ENCODE measurements at regions not wholly inside any gene's neighbourhood (a gene's known extent, or its start where the extent isn't known, plus 50 kb on each side); places are given as distances from the start of the nearest gene placed in this dataset.

- Mint-ChIP-seq H3K9me3 (peaks cover 12 to 13% of the 10 kb centered on the region in 2 experiments), H3K36me3 (ENCODE audit: insufficient read depth in 1 of 3, low read depth in 3 of 3) (peaks cover 4 to 6% (median 5%) of the 10 kb centered on the region in 3 experiments), H3K4me3 (no peak overlapping the region), H3K27me3 (ENCODE audit: low read depth) (no peaks in the 10 kb centered on the region), H3K4me1 (peaks cover 12 to 15% of the 10 kb centered on the region in 2 experiments), H3K27ac (no peak overlapping the region)
- DNase-seq: no peak
- Histone ChIP-seq H2BK12ac (ENCODE audit: insufficient read length, low read depth, low read length) (no peak overlapping the region), H3K14ac (ENCODE audit: insufficient read depth, low read length) (no peak overlapping the region), H2BK15ac (ENCODE audit: low read depth, low read length) (no peak overlapping the region), H3K23me2 (ENCODE audit: insufficient read length, low read depth, low read length, poor library complexity, severe bottlenecking) (no peaks in the 10 kb centered on the region), H4K8ac (replicated peaks; ENCODE audit: insufficient read length, low read depth, low read length) (no peak overlapping the region), H3K79me2 (ENCODE audit: insufficient read depth, low read length) (no peaks in the 10 kb centered on the region), H4K5ac (ENCODE audit: insufficient read length, low read depth, low read length) (no peak overlapping the region), H2AK5ac (ENCODE audit: insufficient read length, low read length) (no peak overlapping the region), H4K20me1 (ENCODE audit: control insufficient read depth, insufficient read depth, insufficient read length) (no peaks in the 10 kb centered on the region), H2BK20ac (ENCODE audit: low read depth, low read length, poor library complexity, severe bottlenecking) (no peak overlapping the region), H2AFZ (ENCODE audit: low read length) (no peak overlapping the region), H3K23ac (ENCODE audit: insufficient read length, low read depth, low read length) (no peak overlapping the region), H3K56ac (ENCODE audit: insufficient read length, low read depth, low read length) (no peak overlapping the region), H3K4ac (ENCODE audit: low read depth, low read length) (no peak overlapping the region), H3K27me3 (ENCODE audit: insufficient read depth, low read length) (no peaks in the 10 kb centered on the region), H2BK120ac (ENCODE audit: low read depth, low read length, poor library complexity, severe bottlenecking) (no peak overlapping the region), H3K18ac (ENCODE audit: insufficient read length, low read depth, low read length) (no peak overlapping the region), H3K4me1 (ENCODE audit: insufficient read depth, low read length) (peaks cover 3% of the 10 kb centered on the region; the same call in 1 of the 2 replicates), H3K9me3 (ENCODE audit: control insufficient read depth, low read depth, low read length) (no peaks in the 10 kb centered on the region), H3K4me2 (ENCODE audit: insufficient read depth, insufficient read length, low read length) (no peak overlapping the region), H3K27ac (ENCODE audit: insufficient read length, low read depth, low read length) (no peak overlapping the region), H4K91ac (ENCODE audit: insufficient read length, low read depth, low read length) (no peak overlapping the region), H2BK5ac (ENCODE audit: insufficient read length, low read length) (no peak overlapping the region), H3K79me1 (ENCODE audit: insufficient read depth, low read depth, low read length, poor library complexity, severe bottlenecking) (no peaks in the 10 kb centered on the region), H3T11ph (ENCODE audit: low read length) (no peak overlapping the region), H3K9ac (ENCODE audit: extremely low read depth, insufficient read length, low read length) (no peak overlapping the region)
- no CpG with 5 or more reads among the region's 1 CpG for WGBS (ENCODE audit: extremely low coverage, insufficient read length, low lambda C conversion rate)
- TF ChIP-seq CTCF (conservative IDR thresholded peaks at IDR 0.05): no peak
These were observed 817.4 kb upstream of the ACVR2A start for GRCh38 chr2:147027436-147027835.
